GM13977 (cell line): ENCODE measurements at regions not wholly inside any gene's neighbourhood (a gene's known extent, or its start where the extent isn't known, plus 50 kb on each side); places are given as distances from the start of the nearest gene placed in this dataset.

Experiments
- DNase-seq: peaks from one replicate; pipeline ENCODE4 v3.0.0; 2012; ENCODE audit warnings: low spot score
- CTCF ChIP-seq: IDR thresholded peaks from 2 replicates; pipeline ENCODE4 v1.5.1; 2012; ENCODE audit warnings: mild to moderate bottlenecking, control low read depth; ENCODE audit not compliant: insufficient read depth; ENCODE audit errors: extremely low read depth, missing control alignments
- in situ Hi-C: fragments of 300-500 bp; cut with MboI; formaldehyde crosslinking; loops from one replicate; pipeline ENCODE4 v1.12.0; 2022; ENCODE audit warnings: low sequenced_read_pairs, low pct_unique_long_range_greater_than_20kb, mixed read lengths, inconsistent platforms; ENCODE audit not compliant: unreplicated experiment

- no peak for TF ChIP-seq CTCF
- in situ Hi-C loops: no loop called here
- DNase-seq: no peak
Measured at GRCh38 chr3:82824491-82824890, 1063.0 kb upstream of the GBE1 start.

- no peak for TF ChIP-seq CTCF
- in situ Hi-C loops: no loop called here
- no peak for DNase-seq
Measured at GRCh38 chr3:82816086-82816485, 1054.6 kb upstream of the GBE1 start.

DNA sequence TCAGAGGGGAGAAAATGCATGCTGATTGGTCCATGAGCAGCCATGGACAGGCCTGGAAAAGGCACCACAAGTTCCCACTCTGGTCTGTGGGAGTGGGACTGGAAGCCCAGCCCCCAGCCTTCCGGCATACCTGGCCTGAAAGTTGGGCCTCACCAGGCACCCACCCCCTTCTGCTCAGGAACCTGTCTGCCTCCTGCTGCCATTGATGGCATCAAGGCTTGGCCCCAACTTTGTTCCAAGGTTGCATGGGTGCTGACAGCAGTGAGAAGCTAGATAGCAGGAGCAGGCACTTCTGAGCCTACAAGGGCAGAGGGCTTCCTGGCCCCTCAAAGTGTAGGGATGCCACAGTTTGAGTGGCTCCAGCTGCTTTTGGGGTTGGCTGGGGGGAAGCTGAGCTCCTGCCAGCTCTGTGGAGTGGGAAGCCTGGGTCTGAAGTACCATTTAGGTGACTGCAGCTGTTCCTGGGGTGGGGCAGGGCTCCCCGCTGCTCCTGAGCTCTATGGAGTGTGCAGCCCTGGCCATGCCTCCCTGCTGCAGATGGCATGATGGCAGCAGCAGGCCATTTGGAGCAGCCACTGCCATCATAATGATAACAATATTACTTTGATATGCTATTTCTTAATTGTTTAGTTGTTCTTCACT is 1054.1 kb upstream of the GBE1 start:
- in situ Hi-C loops: no loop called here
- no peak for TF ChIP-seq CTCF
- DNase-seq: no peak

DNA sequence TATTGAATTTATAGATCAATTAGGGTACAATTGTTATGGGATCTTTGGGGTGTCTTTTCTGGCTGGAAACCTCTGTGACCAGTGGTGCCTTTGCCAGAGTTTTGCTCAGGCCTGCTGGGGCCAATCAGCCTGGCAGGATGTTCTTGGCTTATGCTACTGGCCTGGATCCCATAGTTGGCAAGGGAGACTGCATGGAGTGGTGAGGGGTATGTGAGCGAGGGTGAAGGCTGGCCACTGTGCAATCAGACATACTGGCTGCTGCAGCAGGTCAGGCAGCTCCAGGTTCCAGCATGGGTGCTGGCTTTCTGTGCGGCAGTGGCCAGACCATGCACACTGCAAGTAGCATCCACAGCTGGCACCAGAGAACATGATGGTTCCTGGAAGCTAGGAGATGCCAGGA is 1053.2 kb upstream of the GBE1 start:
- in situ Hi-C loops: no loop called here
- TF ChIP-seq CTCF: no peak
- no peak for DNase-seq

DNA sequence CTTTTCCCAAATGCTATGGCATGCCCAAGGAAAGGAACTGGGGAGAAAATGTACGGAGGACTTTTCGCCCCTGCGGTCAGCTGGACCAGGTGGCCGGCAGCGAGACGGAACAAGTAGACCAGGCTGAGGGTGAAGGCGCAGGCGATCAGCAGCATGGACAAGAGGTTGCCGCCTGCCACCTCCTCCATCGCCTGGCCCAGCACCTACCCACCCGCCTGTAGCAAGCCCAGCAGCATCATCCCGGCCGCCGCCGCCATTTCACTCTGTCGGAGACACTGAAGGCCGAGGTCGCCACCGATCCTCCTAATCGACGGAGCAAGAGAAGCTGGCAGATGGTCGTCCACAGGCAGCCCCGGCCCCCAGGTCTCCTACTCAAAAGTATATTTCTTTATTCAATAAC is 1046.3 kb upstream of the GBE1 start:
- no peak for TF ChIP-seq CTCF
- in situ Hi-C loops: no loop called here
- no peak for DNase-seq

GRCh38 chr3:82802501-82802900 is 1041.1 kb upstream of the GBE1 start:
- in situ Hi-C loops: no loop called here
- TF ChIP-seq CTCF: no peak
- no peak for DNase-seq

- no peak for DNase-seq
- in situ Hi-C loops: no loop called here
- no peak for TF ChIP-seq CTCF
Measured at GRCh38 chr3:82800248-82800647, 1038.8 kb upstream of the GBE1 start.
